GM19395 (cell line): ENCODE measurements at regions not wholly inside any gene's neighbourhood (a gene's known extent, or its start where the extent isn't known, plus 50 kb on each side); places are given as distances from the start of the nearest gene placed in this dataset.

Experiments
- ATAC-seq: cut with Tn5 transposase; IDR thresholded peaks from one replicate; pipeline ENCODE4 v1.9.1; 2021; ENCODE audit warnings: mild to moderate bottlenecking, moderate library complexity; ENCODE audit not compliant: unreplicated experiment

- no peak for ATAC-seq
These were observed 52.1 kb upstream of the CCNG1 start for GRCh38 chr5:163385271-163385670.

- no peak for ATAC-seq
These were observed 51.6 kb upstream of the CCNG1 start for GRCh38 chr5:163385824-163386223.

- ATAC-seq, result no peak
These were observed 51.0 kb upstream of the CCNG1 start for GRCh38 chr5:163386352-163386751.

DNA sequence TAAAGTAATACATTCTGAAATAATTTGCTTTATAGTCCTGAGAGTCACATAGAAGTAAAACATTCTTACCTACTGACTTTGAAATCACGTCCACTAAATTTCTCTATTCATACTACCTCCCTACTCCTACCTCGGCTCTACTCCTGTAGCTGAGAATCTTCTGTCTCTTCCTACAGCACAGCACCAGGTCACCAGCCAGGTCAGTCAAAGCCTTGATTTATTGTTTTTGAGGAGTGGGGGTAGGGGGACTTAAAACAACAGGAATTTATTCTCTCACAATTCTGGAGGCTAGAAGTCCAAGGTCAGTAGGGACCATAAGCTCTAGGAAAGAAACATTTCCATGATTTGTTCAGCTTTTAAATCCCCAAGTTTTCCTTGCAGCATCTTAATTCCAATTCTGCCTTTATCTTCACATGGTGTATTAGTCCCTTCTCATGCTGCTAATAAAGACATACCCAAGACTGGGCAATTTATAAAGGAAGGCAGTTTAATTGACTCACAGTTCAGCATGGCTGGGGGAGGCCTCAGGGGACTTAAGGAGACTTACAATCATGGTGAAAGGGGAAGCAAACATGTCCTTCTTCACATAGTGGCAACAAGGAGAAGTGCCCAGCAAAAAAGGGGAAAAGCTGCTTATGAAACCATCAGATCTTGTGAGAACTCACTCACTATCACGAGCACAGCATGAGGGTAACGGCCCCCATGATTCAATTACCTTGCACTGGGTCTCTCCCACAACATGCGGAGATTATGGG is 49.6 kb upstream of the CCNG1 start:
- no peak for ATAC-seq
